Tibial artery (tissue), 4 donors: ENCODE measurements at regions not wholly inside any gene's neighbourhood (a gene's known extent, or its start where the extent isn't known, plus 50 kb on each side); places are given as distances from the start of the nearest gene placed in this dataset.

Source experiments
- DNase-seq, 2 donors: peaks; one replicate each; pipeline ENCODE4 v3.0.0-alpha.2; 2019
- H3K27ac ChIP-seq, 2 donors: fragments of 200-600 bp; sonication (generic) in 1 of 2; 1 replicate in 1 of 2; 2 replicates in 1 of 2; pipeline ENCODE4 v1.5.1; 2018 to 2019; ENCODE audit warnings: mild to moderate bottlenecking in 1 of 2
- H3K27me3 ChIP-seq, 2 donors: fragments of 200-600 bp; sonication (generic) in 1 of 2; one replicate each; pipeline versions ENCODE4 v1.5.1 to v1.6.0; 2016 to 2019
- H3K36me3 ChIP-seq, 3 donors: fragments of 200-600 bp; sonication (generic) in 2 of 3; one replicate each; pipeline ENCODE4 v1.5.1; 2016 to 2019; ENCODE audit warnings: mild to moderate bottlenecking in 2 of 3
- H3K4me1 ChIP-seq, 4 donors: fragments of 200-600 bp; sonication (generic) in 2 of 4; 1 replicate in 3 of 4; 2 replicates in 1 of 4; pipeline ENCODE4 v1.5.1; 2016 to 2019
- H3K4me3 ChIP-seq, 2 donors: fragments of 200-600 bp; sonication (generic) in 1 of 2; 1 replicate in 1 of 2; 2 replicates in 1 of 2; pipeline ENCODE4 v1.5.1; 2018 to 2019; ENCODE audit warnings: mild to moderate bottlenecking in 2 of 2
- H3K9me3 ChIP-seq, 3 donors: fragments of 200-600 bp; sonication (generic) in 1 of 3; one replicate each; pipeline ENCODE4 v1.5.1; 2016 to 2019
- CTCF ChIP-seq, 2 experiments: fragments of 200-600 bp in 1 of 2; fragments of 450-650 bp in 1 of 2; IDR thresholded peaks; one replicate each; pipeline ENCODE4 v1.5.1; 2017 to 2019; ENCODE audit warnings: antibody characterized with exemption in 2 of 2, mild to moderate bottlenecking in 1 of 2, moderate library complexity in 1 of 2
- intact Hi-C: fragments of 100-400 bp; cut with DNase I; formaldehyde crosslinking; loops from one replicate; pipeline ENCODE4 v1.15.0; 2023; ENCODE audit warnings: low total_unique reads

- no peaks in the 10 kb centered on the region for H3K9me3 ChIP-seq
- peak; percentile 55 to 64 for TF ChIP-seq CTCF (IDR thresholded peaks at IDR 0.05)
- no peak overlapping the region for H3K4me3 ChIP-seq
- peak in 1 of 2 donors; percentile 28 for DNase-seq
- no peak overlapping the region for H3K27ac ChIP-seq
- no peaks in the 10 kb centered on the region for H3K4me1 ChIP-seq
- intact Hi-C loops: loop anchor here (10.0 kb wide), 1 partner anchor 450 kb away; no protein-coding TSS in a partner anchor
- H3K27me3 ChIP-seq: no peaks in the 10 kb centered on the region
- H3K36me3 ChIP-seq: no peaks in the 10 kb centered on the region
Measured at GRCh38 chr1:89454845-89455521, 69.6 kb upstream of the LRRC8B start.

GRCh38 chr1:89457046-89457445 is 67.6 kb upstream of the LRRC8B start:
- Histone ChIP-seq H3K27me3 (no peaks in the 10 kb centered on the region), H3K4me1 (no peaks in the 10 kb centered on the region), H3K27ac (no peak overlapping the region), H3K9me3 (no peaks in the 10 kb centered on the region), H3K4me3 (no peak overlapping the region), H3K36me3 (no peaks in the 10 kb centered on the region)
- no peak for TF ChIP-seq CTCF (IDR thresholded peaks at IDR 0.05)
- intact Hi-C loops: loop anchor here (10.0 kb wide), 1 partner anchor 452 kb away; no protein-coding TSS in a partner anchor
- DNase-seq: no peak

- Histone ChIP-seq H3K27ac (no peak overlapping the region), H3K27me3 (no peaks in the 10 kb centered on the region), H3K4me1 (no peaks in the 10 kb centered on the region), H3K9me3 (no peaks in the 10 kb centered on the region), H3K36me3 (no peaks in the 10 kb centered on the region), H3K4me3 (no peak overlapping the region)
- no peak for TF ChIP-seq CTCF (IDR thresholded peaks at IDR 0.05)
- no peak for DNase-seq
- intact Hi-C loops: loop anchor here (10.0 kb wide), 1 partner anchor 454 kb away; no protein-coding TSS in a partner anchor
Measured at GRCh38 chr1:89459081-89459480, 65.5 kb upstream of the LRRC8B start.

- no peak for DNase-seq
- Histone ChIP-seq H3K9me3 (no peaks in the 10 kb centered on the region), H3K4me1 (no peaks in the 10 kb centered on the region), H3K4me3 (no peak overlapping the region), H3K27ac (no peak overlapping the region), H3K36me3 (no peaks in the 10 kb centered on the region), H3K27me3 (no peaks in the 10 kb centered on the region)
- intact Hi-C loops: no loop called here
- TF ChIP-seq CTCF (IDR thresholded peaks at IDR 0.05): no peak
Measured at GRCh38 chr1:89460325-89460724, 64.3 kb upstream of the LRRC8B start.

GRCh38 chr1:89462250-89462649 is 62.4 kb upstream of the LRRC8B start:
- Histone ChIP-seq H3K27me3 (no peaks in the 10 kb centered on the region), H3K36me3 (no peaks in the 10 kb centered on the region), H3K27ac (no peak overlapping the region), H3K9me3 (no peaks in the 10 kb centered on the region), H3K4me1 (no peaks in the 10 kb centered on the region), H3K4me3 (no peak overlapping the region)
- TF ChIP-seq CTCF (IDR thresholded peaks at IDR 0.05): no peak
- DNase-seq: no peak
- intact Hi-C loops: no loop called here
